Neural cell (in vitro differentiated cells): ENCODE measurements at regions not wholly inside any gene's neighbourhood (a gene's known extent, or its start where the extent isn't known, plus 50 kb on each side); places are given as distances from the start of the nearest gene placed in this dataset.

Experiments used
- H2AFZ ChIP-seq: fragments of 200-600, 300-800 bp; sonication (generic), shearing (Covaris generic); 2 replicates; pipeline ENCODE4 v1.6.0; 2014; ENCODE audit warnings: low read depth, mild to moderate bottlenecking, antibody characterized with exemption, low read length, moderate library complexity
- H3F3A ChIP-seq: fragments of 200-600 bp; shearing (Covaris generic); 2 replicates; pipeline ENCODE4 v1.6.1; 2016; ENCODE audit warnings: mild to moderate bottlenecking, moderate library complexity, mixed read lengths, antibody characterized with exemption, low read length; ENCODE audit not compliant: insufficient read depth, poor library complexity, severe bottlenecking
- H3K27ac ChIP-seq: fragments of 200-600, 300-800 bp; sonication (generic), shearing (Covaris generic); 2 replicates; pipeline ENCODE4 v1.5.1; 2014; ENCODE audit warnings: mild to moderate bottlenecking, low read length, moderate library complexity
- H3K27me3 ChIP-seq: fragments of 300-800, 200-600 bp; sonication (generic), shearing (Covaris generic); 2 replicates; pipeline ENCODE4 v1.6.0; 2014; ENCODE audit warnings: mild to moderate bottlenecking, low read depth, low read length, moderate library complexity; ENCODE audit not compliant: insufficient read depth
- H3K36me3 ChIP-seq: fragments of 300-800, 200-600 bp; sonication (generic), shearing (Covaris generic); 2 replicates; pipeline ENCODE4 v1.5.1; 2014; ENCODE audit warnings: mild to moderate bottlenecking, antibody characterized with exemption, low read length, moderate library complexity; ENCODE audit not compliant: insufficient read depth
- H3K4me2 ChIP-seq: fragments of 300-800, 200-600 bp; sonication (generic), shearing (Covaris generic); 2 replicates; pipeline ENCODE4 v1.6.0; 2014; ENCODE audit warnings: mild to moderate bottlenecking, low read length
- H3K4me3 ChIP-seq: fragments of 300-800, 200-600 bp; sonication (generic), shearing (Covaris generic); 2 replicates; pipeline ENCODE4 v1.5.1; 2014; ENCODE audit warnings: mild to moderate bottlenecking, low read length, moderate library complexity
- H3K79me2 ChIP-seq: fragments of 200-600 bp; shearing (Covaris generic); replicated peaks from 2 replicates; pipeline ENCODE4 v1.6.0; 2014; ENCODE audit warnings: mild to moderate bottlenecking, low read length, moderate library complexity; ENCODE audit not compliant: insufficient read depth
- H3K9ac ChIP-seq: fragments of 300-800, 200-600 bp; sonication (generic), shearing (Covaris generic); 2 replicates; pipeline ENCODE4 v1.6.1; 2016; ENCODE audit warnings: mild to moderate bottlenecking, low read length, mixed read lengths
- H3K9me2 ChIP-seq: fragments of 200-600 bp; shearing (Covaris generic); 2 replicates; pipeline ENCODE4 v1.6.1; 2016; ENCODE audit warnings: mild to moderate bottlenecking, low read length, mixed read lengths; ENCODE audit not compliant: insufficient read depth
- H3K9me3 ChIP-seq: fragments of 200-600, 300-800 bp; sonication (generic), shearing (Covaris generic); 2 replicates; pipeline ENCODE4 v1.6.1; 2016; ENCODE audit warnings: mild to moderate bottlenecking, mixed run types, low read length, moderate library complexity, mixed read lengths
- H4K20me1 ChIP-seq: fragments of 200-600 bp; shearing (Covaris generic); 2 replicates; pipeline ENCODE4 v1.6.1; 2016; ENCODE audit warnings: mild to moderate bottlenecking, mixed run types; ENCODE audit not compliant: insufficient read depth
- EP300 ChIP-seq: fragments of 450-650 bp; conservative IDR thresholded peaks from 2 replicates; pipeline ENCODE4 v1.6.1; 2014; ENCODE audit warnings: antibody characterized with exemption, mild to moderate bottlenecking, moderate library complexity; ENCODE audit not compliant: poor library complexity, severe bottlenecking
- EZH2 ChIP-seq: fragments of 200-600, 300-800 bp; shearing (Covaris generic), sonication (generic); IDR thresholded peaks from 2 replicates; pipeline ENCODE4 v1.6.1; 2014; ENCODE audit warnings: antibody characterized with exemption, low read length, borderline replicate concordance, mild to moderate bottlenecking; ENCODE audit not compliant: insufficient read depth, poor library complexity, severe bottlenecking
- MXI1 ChIP-seq: fragments of 450-650 bp; conservative IDR thresholded peaks from 2 replicates; pipeline ENCODE4 v1.6.1; 2014; ENCODE audit warnings: antibody characterized with exemption, mild to moderate bottlenecking; ENCODE audit not compliant: poor library complexity, severe bottlenecking
- POLR2AphosphoS5 ChIP-seq: IDR thresholded peaks from 2 replicates; pipeline ENCODE4 v1.6.1; 2012
- RAD21 ChIP-seq: fragments of 450-650 bp; conservative IDR thresholded peaks from 2 replicates; pipeline ENCODE4 v1.6.1; 2014; ENCODE audit warnings: antibody characterized with exemption, mild to moderate bottlenecking, moderate library complexity
- REST ChIP-seq: IDR thresholded peaks from 2 replicates; pipeline ENCODE4 v1.6.1; 2012; ENCODE audit warnings: borderline replicate concordance
- SMC3 ChIP-seq: fragments of 450-650 bp; conservative IDR thresholded peaks from 2 replicates; pipeline ENCODE4 v1.6.1; 2014; ENCODE audit warnings: antibody characterized with exemption, mild to moderate bottlenecking, moderate library complexity; ENCODE audit not compliant: poor library complexity
- TAF1 ChIP-seq: IDR thresholded peaks from 2 replicates; pipeline ENCODE4 v1.6.1; 2012; ENCODE audit warnings: low read depth
- TF ChIP-seq, protein P1 (sequence below): fragments of 450-650 bp; IDR thresholded peaks from 2 replicates; pipeline ENCODE4 v1.5.1; 2014; ENCODE audit warnings: antibody characterized with exemption, mild to moderate bottlenecking, moderate library complexity; ENCODE audit not compliant: poor library complexity, severe bottlenecking

DNA sequence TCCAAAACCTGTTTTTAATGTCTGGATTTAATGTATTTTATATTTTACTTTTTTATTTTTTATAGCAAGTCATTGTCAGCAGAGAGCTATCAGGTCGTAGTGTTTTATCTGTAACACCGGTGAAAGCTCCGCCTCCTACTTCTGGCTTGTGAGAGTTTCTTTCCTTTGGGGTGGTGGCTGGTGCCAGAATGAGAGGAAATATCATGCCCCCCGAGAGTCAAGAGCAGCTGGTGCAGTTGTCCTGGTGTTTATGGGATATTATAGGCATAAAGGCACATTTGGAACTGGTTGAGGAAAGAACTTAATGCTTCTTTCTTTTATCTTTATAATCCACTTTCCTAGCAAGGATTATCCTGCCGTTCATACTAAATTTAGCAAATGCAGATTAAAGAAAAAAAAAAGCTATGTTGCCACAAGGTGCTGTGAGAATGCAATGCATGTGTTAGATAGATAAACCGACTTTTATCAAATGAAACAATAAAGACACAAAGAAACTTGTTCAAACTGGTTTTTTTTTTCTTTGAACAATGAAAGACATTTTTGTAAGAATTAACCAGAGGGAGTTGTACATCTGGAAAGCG, 260.1 kb upstream of the PLSCR5 start:
- Histone ChIP-seq H3K27me3 (no peaks in the 10 kb centered on the region), H4K20me1 (no peaks in the 10 kb centered on the region), H3F3A (no peaks in the 10 kb centered on the region), H3K9me3 (no peaks in the 10 kb centered on the region), H3K36me3 (no peaks in the 10 kb centered on the region), H3K9me2 (no peaks in the 10 kb centered on the region), H3K4me2 (no peak overlapping the region), H3K79me2 (no peaks in the 10 kb centered on the region), H3K9ac (no peak overlapping the region), H2AFZ (no peak overlapping the region), H3K27ac (no peak overlapping the region), H3K4me3 (no peak overlapping the region)
- no peak for TF ChIP-seq POLR2AphosphoS5
- no peak for TF ChIP-seq RAD21
- no peak for TF ChIP-seq EZH2
- TF ChIP-seq REST = no peak
- TF ChIP-seq MXI1 = no peak
- TF ChIP-seq TAF1 = no peak
- TF ChIP-seq, protein P1, sequence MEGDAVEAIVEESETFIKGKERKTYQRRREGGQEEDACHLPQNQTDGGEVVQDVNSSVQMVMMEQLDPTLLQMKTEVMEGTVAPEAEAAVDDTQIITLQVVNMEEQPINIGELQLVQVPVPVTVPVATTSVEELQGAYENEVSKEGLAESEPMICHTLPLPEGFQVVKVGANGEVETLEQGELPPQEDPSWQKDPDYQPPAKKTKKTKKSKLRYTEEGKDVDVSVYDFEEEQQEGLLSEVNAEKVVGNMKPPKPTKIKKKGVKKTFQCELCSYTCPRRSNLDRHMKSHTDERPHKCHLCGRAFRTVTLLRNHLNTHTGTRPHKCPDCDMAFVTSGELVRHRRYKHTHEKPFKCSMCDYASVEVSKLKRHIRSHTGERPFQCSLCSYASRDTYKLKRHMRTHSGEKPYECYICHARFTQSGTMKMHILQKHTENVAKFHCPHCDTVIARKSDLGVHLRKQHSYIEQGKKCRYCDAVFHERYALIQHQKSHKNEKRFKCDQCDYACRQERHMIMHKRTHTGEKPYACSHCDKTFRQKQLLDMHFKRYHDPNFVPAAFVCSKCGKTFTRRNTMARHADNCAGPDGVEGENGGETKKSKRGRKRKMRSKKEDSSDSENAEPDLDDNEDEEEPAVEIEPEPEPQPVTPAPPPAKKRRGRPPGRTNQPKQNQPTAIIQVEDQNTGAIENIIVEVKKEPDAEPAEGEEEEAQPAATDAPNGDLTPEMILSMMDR = no peak
- no peak for TF ChIP-seq SMC3
- TF ChIP-seq EP300 = no peak

GRCh38 chr3:146861262-146861661, 256.1 kb upstream of the PLSCR5 start:
- H3K4me2 ChIP-seq = no peak overlapping the region
- H3K79me2 ChIP-seq = no peaks in the 10 kb centered on the region
- no peaks in the 10 kb centered on the region for H3F3A ChIP-seq
- TF ChIP-seq, protein P1 = no peak
- TF ChIP-seq SMC3 (no peak), REST (no peak), EZH2 (no peak), POLR2AphosphoS5 (no peak), TAF1 (no peak), EP300 (no peak), RAD21 (no peak), MXI1 (no peak)
- H3K27me3 ChIP-seq = no peaks in the 10 kb centered on the region
- no peak overlapping the region for H2AFZ ChIP-seq
- H3K9ac ChIP-seq = no peak overlapping the region
- H4K20me1 ChIP-seq = no peaks in the 10 kb centered on the region
- H3K36me3 ChIP-seq = no peaks in the 10 kb centered on the region
- no peak overlapping the region for H3K27ac ChIP-seq
- H3K9me2 ChIP-seq = no peaks in the 10 kb centered on the region
- H3K4me3 ChIP-seq = no peak overlapping the region
- H3K9me3 ChIP-seq = no peaks in the 10 kb centered on the region
